H9 (cell line): ENCODE measurements at regions not wholly inside any gene's neighbourhood (a gene's known extent, or its start where the extent isn't known, plus 50 kb on each side); places are given as distances from the start of the nearest gene placed in this dataset.

Source experiments
- DNase-seq: peaks from one replicate; pipeline ENCODE4 v3.0.0-alpha.2; 2017
- H2AFZ ChIP-seq: one replicate; pipeline ENCODE4 v1.6.1; 2013; ENCODE audit warnings: mild to moderate bottlenecking, low read length, control low read depth, moderate library complexity
- H2AK5ac ChIP-seq: 2 replicates; pipeline ENCODE4 v1.6.1; 2013; ENCODE audit warnings: low read length, control low read depth, mixed read lengths; ENCODE audit not compliant: insufficient read length
- H2BK120ac ChIP-seq: one replicate; pipeline ENCODE4 v1.6.1; 2013; ENCODE audit warnings: low read depth, mild to moderate bottlenecking, low read length, control low read depth, inconsistent platforms; ENCODE audit not compliant: poor library complexity, severe bottlenecking
- H2BK12ac ChIP-seq: 2 replicates; pipeline ENCODE4 v1.6.1; 2013; ENCODE audit warnings: low read length, control low read depth, mixed read lengths, low read depth; ENCODE audit not compliant: insufficient read length
- H2BK15ac ChIP-seq: 2 replicates; pipeline ENCODE4 v1.6.1; 2013; ENCODE audit warnings: low read depth, low read length, control low read depth
- H2BK20ac ChIP-seq: one replicate; pipeline ENCODE4 v1.6.1; 2013; ENCODE audit warnings: low read depth, mild to moderate bottlenecking, low read length, control low read depth, inconsistent platforms; ENCODE audit not compliant: poor library complexity, severe bottlenecking
- H2BK5ac ChIP-seq: 2 replicates; pipeline ENCODE4 v1.6.1; 2013; ENCODE audit warnings: low read length, control low read depth, mixed read lengths; ENCODE audit not compliant: insufficient read length
- H3K14ac ChIP-seq: 2 replicates; pipeline ENCODE4 v1.6.1; 2013; ENCODE audit warnings: low read length, control low read depth; ENCODE audit not compliant: insufficient read depth
- H3K18ac ChIP-seq: 2 replicates; pipeline ENCODE4 v1.6.1; 2013; ENCODE audit warnings: low read depth, mild to moderate bottlenecking, mixed read lengths, low read length, control low read depth; ENCODE audit not compliant: insufficient read length
- H3K23ac ChIP-seq: 2 replicates; pipeline ENCODE4 v1.6.1; 2013; ENCODE audit warnings: low read length, control low read depth, mixed read lengths, low read depth; ENCODE audit not compliant: insufficient read length
- H3K23me2 ChIP-seq: 2 replicates; pipeline ENCODE4 v1.6.1; 2013; ENCODE audit warnings: low read depth, mild to moderate bottlenecking, mixed read lengths, low read length, control low read depth; ENCODE audit not compliant: insufficient read length, poor library complexity, severe bottlenecking
- H3K27ac ChIP-seq: 2 replicates; pipeline ENCODE4 v1.5.1; 2013; ENCODE audit warnings: low read length, control low read depth, mixed read lengths, low read depth; ENCODE audit not compliant: insufficient read length
- H3K27me3 ChIP-seq: 2 replicates; pipeline ENCODE4 v1.6.1; 2013; ENCODE audit warnings: low read length, control low read depth, inconsistent platforms; ENCODE audit not compliant: insufficient read depth
- H3K4ac ChIP-seq: 2 replicates; pipeline ENCODE4 v1.6.1; 2013; ENCODE audit warnings: low read depth, mild to moderate bottlenecking, control low read depth, inconsistent platforms, low read length, moderate library complexity
- H3K4me1 ChIP-seq: 2 replicates; pipeline ENCODE4 v1.6.1; 2013; ENCODE audit warnings: low read length, control low read depth, inconsistent platforms; ENCODE audit not compliant: insufficient read depth
- H3K4me2 ChIP-seq: 2 replicates; pipeline ENCODE4 v1.6.1; 2013; ENCODE audit warnings: low read length, control low read depth, mixed read lengths; ENCODE audit not compliant: insufficient read length, insufficient read depth
- H3K56ac ChIP-seq: 2 replicates; pipeline ENCODE4 v1.6.1; 2013; ENCODE audit warnings: low read depth, mild to moderate bottlenecking, mixed read lengths, low read length, control low read depth; ENCODE audit not compliant: insufficient read length
- H3K79me1 ChIP-seq: 2 replicates; pipeline ENCODE4 v1.6.1; 2013; ENCODE audit warnings: low read depth, mild to moderate bottlenecking, moderate library complexity, low read length, control low read depth, inconsistent platforms; ENCODE audit not compliant: insufficient read depth, poor library complexity, severe bottlenecking
- H3K79me2 ChIP-seq: 2 replicates; pipeline ENCODE4 v1.6.1; 2013; ENCODE audit warnings: low read length, control low read depth, inconsistent platforms; ENCODE audit not compliant: insufficient read depth
- H3K9ac ChIP-seq: 2 replicates; pipeline ENCODE4 v1.6.1; 2013; ENCODE audit warnings: low read length, control low read depth, mixed read lengths; ENCODE audit not compliant: insufficient read length; ENCODE audit errors: extremely low read depth
- H3K9me3 ChIP-seq: one replicate; pipeline ENCODE4 v1.6.1; 2013; ENCODE audit warnings: low read depth, low read length, inconsistent platforms; ENCODE audit not compliant: control insufficient read depth
- H3T11ph ChIP-seq: one replicate; pipeline ENCODE4 v1.6.1; 2013; ENCODE audit warnings: mild to moderate bottlenecking, low read length, control low read depth, inconsistent platforms
- H4K20me1 ChIP-seq: one replicate; pipeline ENCODE4 v1.6.1; 2013; ENCODE audit not compliant: control insufficient read depth, insufficient read length, insufficient read depth
- H4K5ac ChIP-seq: 2 replicates; pipeline ENCODE4 v1.6.1; 2013; ENCODE audit warnings: low read depth, mild to moderate bottlenecking, mixed read lengths, low read length, control low read depth; ENCODE audit not compliant: insufficient read length
- H4K8ac ChIP-seq: replicated peaks from 2 replicates; pipeline ENCODE4 v1.6.1; 2013; ENCODE audit warnings: low read length, control low read depth, mixed read lengths, low read depth; ENCODE audit not compliant: insufficient read length
- H4K91ac ChIP-seq: 2 replicates; pipeline ENCODE4 v1.6.1; 2013; ENCODE audit warnings: low read depth, mild to moderate bottlenecking, moderate library complexity, mixed read lengths, low read length, control low read depth; ENCODE audit not compliant: insufficient read length
- H3K27ac Mint-ChIP-seq, 3 experiments: 2 replicates in 2 of 3; 3 replicates in 1 of 3; pipeline ENCODE4 v1.8.0; 2020 to 2021; ENCODE audit warnings: mixed read lengths in 3 of 3, mild to moderate bottlenecking in 1 of 3, moderate library complexity in 1 of 3
- H3K27me3 Mint-ChIP-seq: 2 replicates; pipeline ENCODE4 v1.8.0; 2021; ENCODE audit warnings: low read depth, mild to moderate bottlenecking, moderate library complexity, mixed read lengths
- H3K36me3 Mint-ChIP-seq, 3 experiments: 2 replicates in 2 of 3; 3 replicates in 1 of 3; pipeline ENCODE4 v1.8.0; 2020 to 2021; ENCODE audit warnings: low read depth in 3 of 3, mixed read lengths in 3 of 3; ENCODE audit not compliant: insufficient read depth in 1 of 3
- H3K4me1 Mint-ChIP-seq, 2 experiments: 2 replicates each; pipeline ENCODE4 v1.8.0; 2020; ENCODE audit warnings: mixed read lengths in 2 of 2
- H3K4me3 Mint-ChIP-seq, 2 experiments: 2 replicates in 1 of 2; 3 replicates in 1 of 2; pipeline ENCODE4 v1.8.0; 2020 to 2021; ENCODE audit warnings: mild to moderate bottlenecking in 2 of 2, mixed read lengths in 2 of 2, moderate library complexity in 1 of 2
- H3K9me3 Mint-ChIP-seq, 2 experiments: 2 replicates in 1 of 2; 3 replicates in 1 of 2; pipeline ENCODE4 v1.8.0; 2020; ENCODE audit warnings: mild to moderate bottlenecking in 2 of 2, mixed read lengths in 2 of 2, moderate library complexity in 1 of 2
- CTCF ChIP-seq: fragments of 200-600 bp; sonication (generic); conservative IDR thresholded peaks from 3 replicates; pipeline ENCODE4 v1.8.0; 2021; ENCODE audit warnings: antibody characterized with exemption, mild to moderate bottlenecking
- WGBS: extraction: QIAGEN DNeasy Blood & Tissue Kit; methylation state at CpG from one replicate; pipeline ENCODE4 v1.1.7; 2013; ENCODE audit warnings: missing lambda C conversion rate, low lambda C conversion rate, mixed read lengths; ENCODE audit not compliant: insufficient read length; ENCODE audit errors: extremely low coverage; 5-methylcytosine and 5-hydroxymethylcytosine counted together

- no peak overlapping the region for H3K27ac ChIP-seq
- H3K79me1 ChIP-seq, result no peaks in the 10 kb centered on the region
- no peak overlapping the region for H3K56ac ChIP-seq
- H3K79me2 ChIP-seq, result no peaks in the 10 kb centered on the region
- no peak overlapping the region; a peak in 1 of 7 replicates for H3K27ac Mint-ChIP-seq
- no peak overlapping the region for H4K91ac ChIP-seq
- no CpG with 5 or more reads among the region's 1 CpG for WGBS
- H3K23ac ChIP-seq, result no peak overlapping the region
- no peak overlapping the region for H3K9ac ChIP-seq
- no peak overlapping the region for H2AK5ac ChIP-seq
- H3K4me2 ChIP-seq, result no peak overlapping the region
- H2BK5ac ChIP-seq, result no peak overlapping the region
- no peak overlapping the region for H2AFZ ChIP-seq
- H3K9me3 ChIP-seq, result no peaks in the 10 kb centered on the region
- H3T11ph ChIP-seq, result no peak overlapping the region
- H3K18ac ChIP-seq, result no peak overlapping the region
- H3K27me3 Mint-ChIP-seq, result no peaks in the 10 kb centered on the region
- H2BK15ac ChIP-seq, result no peak overlapping the region
- H4K8ac ChIP-seq, result no peak overlapping the region
- H3K27me3 ChIP-seq, result no peaks in the 10 kb centered on the region
- H3K36me3 Mint-ChIP-seq, result no peaks in the 10 kb centered on the region
- no peak overlapping the region for H4K5ac ChIP-seq
- no peaks in the 10 kb centered on the region for H4K20me1 ChIP-seq
- no peaks in the 10 kb centered on the region for H3K4me1 Mint-ChIP-seq
- no peak overlapping the region for H2BK120ac ChIP-seq
- no peaks in the 10 kb centered on the region; a peak in 1 of 5 replicates for H3K9me3 Mint-ChIP-seq
- no peaks in the 10 kb centered on the region for H3K23me2 ChIP-seq
- no peak overlapping the region for H3K14ac ChIP-seq
- TF ChIP-seq CTCF, result no peak
- H3K4me1 ChIP-seq, result no peaks in the 10 kb centered on the region
- H3K4me3 Mint-ChIP-seq, result no peak overlapping the region
- H3K4ac ChIP-seq, result no peak overlapping the region
- no peak for DNase-seq
- no peak overlapping the region for H2BK12ac ChIP-seq
- no peak overlapping the region for H2BK20ac ChIP-seq
These were observed 290.5 kb upstream of the EPHA5 start for GRCh38 chr4:65960751-65961150.
